ENCODE measurements at regions not wholly inside any gene's neighbourhood (a gene's known extent, or its start where the extent isn't known, plus 50 kb on each side); places are given as distances from the start of the nearest gene placed in this dataset.

- WGBS (ENCODE audit: insufficient coverage): 88% methylated on average over 3 of the region's 3 CpGs
Measured at GRCh38 chr9:79193001-79193400, 378.8 kb upstream of the TLE4 start.

GRCh38 chr9:79193501-79194223 is 378.1 kb upstream of the TLE4 start:
- no peak for TF ChIP-seq CTCF (IDR thresholded peaks at IDR 0.05)

More at GRCh38 chr9:79193001-79193400, 378.8 kb upstream of the TLE4 start:
- Mint-ChIP-seq H3K9me3 (peaks cover 0 to 2% of the 10 kb centered on the region in 2 donors), H3K27ac (no peak overlapping the region), H3K27me3 (ENCODE audit: low read depth in 2 of 2) (peaks cover 0 to 5% of the 10 kb centered on the region in 2 donors), H3K36me3 (no peaks in the 10 kb centered on the region), H3K4me1 (no peaks in the 10 kb centered on the region), H3K4me3 (no peak overlapping the region)
- no peak overlapping the region for H3K27ac ChIP-seq (ENCODE audit: low read length)
- H3K4me1 ChIP-seq (ENCODE audit: control insufficient read depth, insufficient read depth, low read length): no peaks in the 10 kb centered on the region
- H3K4me3 ChIP-seq (ENCODE audit: low read length): no peak overlapping the region
- no peak for TF ChIP-seq CTCF (IDR thresholded peaks at IDR 0.05)
- ATAC-seq (no peak), DNase-seq (no peak)
- intact Hi-C loops (cut with micrococcal nuclease): no loop called here
- no peaks in the 10 kb centered on the region for H3K9me3 ChIP-seq (ENCODE audit: control insufficient read depth, insufficient read depth, low read length)
- H3K36me3 ChIP-seq (ENCODE audit: control insufficient read depth, insufficient read depth, low read length): no peaks in the 10 kb centered on the region
- H3K27me3 ChIP-seq (ENCODE audit: control insufficient read depth, insufficient read depth, low read length): no peaks in the 10 kb centered on the region

GRCh38 chr9:79195879-79196278 is 375.9 kb upstream of the TLE4 start:
- no peak for DNase-seq
- Mint-ChIP-seq H3K36me3 (no peaks in the 10 kb centered on the region), H3K9me3 (peaks cover 0 to 3% of the 10 kb centered on the region in 2 donors), H3K4me3 (no peak overlapping the region), H3K27ac (no peak overlapping the region), H3K27me3 (ENCODE audit: low read depth in 2 of 2) (peaks cover 8 to 13% of the 10 kb centered on the region in 2 donors), H3K4me1 (no peaks in the 10 kb centered on the region)
- intact Hi-C loops (cut with micrococcal nuclease): no loop called here
- no peaks in the 10 kb centered on the region for H3K27me3 ChIP-seq (ENCODE audit: control insufficient read depth, insufficient read depth, low read length)
- ATAC-seq: no peak
- H3K4me3 ChIP-seq (ENCODE audit: low read length): no peak overlapping the region
- H3K36me3 ChIP-seq (ENCODE audit: control insufficient read depth, insufficient read depth, low read length): no peaks in the 10 kb centered on the region
- H3K9me3 ChIP-seq (ENCODE audit: control insufficient read depth, insufficient read depth, low read length): no peaks in the 10 kb centered on the region
- no peaks in the 10 kb centered on the region for H3K4me1 ChIP-seq (ENCODE audit: control insufficient read depth, insufficient read depth, low read length)
- H3K27ac ChIP-seq (ENCODE audit: low read length): no peak overlapping the region
- no peak for TF ChIP-seq CTCF (IDR thresholded peaks at IDR 0.05)

More at GRCh38 chr9:79193501-79194223, 378.1 kb upstream of the TLE4 start:
- Mint-ChIP-seq H3K27ac (no peak overlapping the region), H3K36me3 (no peaks in the 10 kb centered on the region), H3K4me3 (no peak overlapping the region), H3K4me1 (no peaks in the 10 kb centered on the region), H3K9me3 (no peaks in the 10 kb centered on the region), H3K27me3 (ENCODE audit: low read depth in 2 of 2) (peaks cover 0 to 5% of the 10 kb centered on the region in 2 donors)
- 94% methylated on average over 36 of the region's 36 CpGs for WGBS (ENCODE audit: insufficient coverage)
- H3K4me3 ChIP-seq (ENCODE audit: low read length): no peak overlapping the region
- intact Hi-C loops (cut with micrococcal nuclease): no loop called here
- H3K36me3 ChIP-seq (ENCODE audit: control insufficient read depth, insufficient read depth, low read length): no peaks in the 10 kb centered on the region
- H3K27ac ChIP-seq (ENCODE audit: low read length): no peak overlapping the region
- no peaks in the 10 kb centered on the region for H3K9me3 ChIP-seq (ENCODE audit: control insufficient read depth, insufficient read depth, low read length)
- ATAC-seq (no peak), DNase-seq (no peak)
- H3K4me1 ChIP-seq (ENCODE audit: control insufficient read depth, insufficient read depth, low read length): no peaks in the 10 kb centered on the region
- H3K27me3 ChIP-seq (ENCODE audit: control insufficient read depth, insufficient read depth, low read length): no peaks in the 10 kb centered on the region

GRCh38 chr9:79196606-79197005 is 375.2 kb upstream of the TLE4 start:
- Histone ChIP-seq H3K9me3 (ENCODE audit: control insufficient read depth, insufficient read depth, low read length) (no peaks in the 10 kb centered on the region), H3K4me1 (ENCODE audit: control insufficient read depth, insufficient read depth, low read length) (no peaks in the 10 kb centered on the region), H3K4me3 (ENCODE audit: low read length) (no peak overlapping the region), H3K36me3 (ENCODE audit: control insufficient read depth, insufficient read depth, low read length) (no peaks in the 10 kb centered on the region), H3K27ac (ENCODE audit: low read length) (no peak overlapping the region), H3K27me3 (ENCODE audit: control insufficient read depth, insufficient read depth, low read length) (no peaks in the 10 kb centered on the region)
- no peaks in the 10 kb centered on the region for H3K36me3 Mint-ChIP-seq
- no peaks in the 10 kb centered on the region for H3K4me1 Mint-ChIP-seq
- ATAC-seq (no peak), DNase-seq (no peak)
- H3K27me3 Mint-ChIP-seq (ENCODE audit: low read depth in 2 of 2): peaks cover 8 to 13% of the 10 kb centered on the region in 2 donors
- H3K4me3 Mint-ChIP-seq: no peak overlapping the region
- H3K27ac Mint-ChIP-seq: no peak overlapping the region
- WGBS (ENCODE audit: insufficient coverage): 60% methylated on average over 1 of the region's 1 CpG
- peaks cover 0 to 3% of the 10 kb centered on the region in 2 donors for H3K9me3 Mint-ChIP-seq
- no peak for TF ChIP-seq CTCF (IDR thresholded peaks at IDR 0.05)
- intact Hi-C loops (cut with micrococcal nuclease): no loop called here
